HG03442 (cell line): ENCODE measurements at regions not wholly inside any gene's neighbourhood (a gene's known extent, or its start where the extent isn't known, plus 50 kb on each side); places are given as distances from the start of the nearest gene placed in this dataset.
"Not testable (repeated sequence)": the region's sequence is repeated elsewhere in the genome, so short reads cannot be mapped to it uniquely, and the experiment has no call there.

ENCODE experiments used
- ATAC-seq: cut with Tn5 transposase; IDR thresholded peaks from one replicate; pipeline ENCODE4 v1.9.1; 2021; ENCODE audit warnings: mild to moderate bottlenecking, moderate library complexity; ENCODE audit not compliant: unreplicated experiment

DNA sequence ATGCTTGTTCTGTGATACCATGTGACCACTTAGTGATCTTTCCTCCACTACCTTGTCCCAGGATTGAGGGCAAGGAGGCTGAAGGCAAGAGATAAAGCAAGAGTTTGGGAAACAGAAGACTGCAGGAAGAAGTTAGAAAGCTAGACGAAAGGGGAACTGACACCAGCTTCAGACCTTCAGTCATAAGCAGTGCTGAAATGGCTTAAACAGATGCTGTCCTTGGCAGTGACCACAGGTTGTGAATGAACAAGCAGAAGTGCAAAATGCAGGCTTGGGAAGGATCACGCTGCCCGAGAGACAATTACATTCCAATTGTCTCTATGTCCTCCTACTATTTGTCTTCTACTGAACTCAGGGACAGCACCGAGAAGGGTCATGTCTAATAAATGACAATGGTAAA lies 704.9 kb upstream of the AUTS2 start:
- ATAC-seq = no peak

DNA sequence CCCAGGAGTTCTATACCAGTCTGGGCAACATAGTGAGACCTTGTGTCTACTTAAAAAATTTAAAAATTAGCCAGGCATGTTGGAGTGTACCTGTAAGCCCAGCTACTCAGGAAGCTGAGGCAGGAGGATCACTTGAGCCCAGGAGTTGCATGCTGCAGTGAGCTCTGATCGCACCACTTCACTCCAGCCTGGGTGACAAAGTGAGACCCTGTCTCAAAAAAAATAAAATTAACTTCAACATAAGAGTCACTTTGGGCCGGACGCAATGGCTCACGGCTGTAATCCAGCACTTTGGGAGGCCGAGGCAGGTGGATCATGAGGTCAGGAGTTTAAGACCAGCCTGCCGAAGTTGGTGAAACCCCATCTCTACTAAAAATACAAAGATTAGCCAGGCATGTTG lies 699.1 kb upstream of the AUTS2 start:
- not testable (repeated sequence) for ATAC-seq

DNA sequence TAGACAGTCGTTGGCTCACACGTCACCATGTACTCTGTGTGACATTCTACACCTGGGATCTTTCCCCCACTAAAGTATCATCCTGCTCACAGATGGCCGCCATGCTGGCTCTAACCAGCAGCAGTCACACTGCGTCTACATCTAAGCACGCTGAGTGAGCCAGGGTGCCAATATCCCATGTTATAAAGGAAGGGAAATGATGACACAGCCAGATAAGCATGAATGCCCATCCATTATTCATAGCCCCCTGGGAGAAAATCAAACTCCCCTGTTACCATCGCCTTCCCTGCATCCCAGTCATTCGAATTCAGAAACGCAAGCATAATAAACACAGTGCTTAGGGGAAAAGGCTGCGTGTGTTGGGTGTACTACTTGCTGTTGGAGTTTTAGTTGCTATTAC lies 698.2 kb upstream of the AUTS2 start:
- no peak for ATAC-seq

DNA sequence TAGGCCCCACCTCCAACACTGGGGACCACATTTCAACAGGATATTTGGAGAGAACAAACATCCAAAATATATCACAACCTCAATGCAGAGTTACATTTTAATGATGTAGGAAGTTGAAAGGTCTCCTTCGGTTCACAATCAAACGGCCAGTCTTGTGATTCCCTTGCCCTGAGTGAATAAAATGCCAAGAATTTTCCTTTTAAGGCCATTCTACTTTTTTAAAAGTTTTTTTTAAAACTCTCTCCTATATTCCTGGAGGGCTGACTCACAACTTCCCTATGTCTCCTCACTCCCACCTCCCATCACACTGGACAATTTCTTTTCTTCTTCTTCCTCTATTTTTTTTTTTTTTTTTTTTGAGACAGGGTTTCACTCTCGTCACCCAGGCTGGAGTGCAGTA lies 693.6 kb upstream of the AUTS2 start:
- ATAC-seq = no peak

DNA sequence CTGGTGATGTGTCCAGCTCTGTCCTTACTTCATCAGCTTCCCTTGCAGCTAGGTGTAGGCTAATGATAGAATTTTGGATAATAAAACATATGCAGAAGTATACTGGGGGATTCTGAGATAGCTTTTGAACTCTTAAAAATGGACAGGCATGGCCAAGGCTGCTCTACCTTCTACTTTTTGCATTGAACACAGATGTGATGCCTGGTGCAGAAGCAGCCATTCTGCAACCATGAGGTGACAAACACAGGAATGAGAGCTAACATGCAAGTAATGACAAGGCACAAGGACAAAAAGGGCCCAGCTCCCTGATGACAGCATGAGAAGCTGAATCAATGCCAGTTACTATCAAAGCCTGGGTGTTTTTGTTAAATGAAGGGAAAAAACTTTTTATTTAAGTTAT lies 686.5 kb upstream of the AUTS2 start:
- ATAC-seq = no peak

DNA sequence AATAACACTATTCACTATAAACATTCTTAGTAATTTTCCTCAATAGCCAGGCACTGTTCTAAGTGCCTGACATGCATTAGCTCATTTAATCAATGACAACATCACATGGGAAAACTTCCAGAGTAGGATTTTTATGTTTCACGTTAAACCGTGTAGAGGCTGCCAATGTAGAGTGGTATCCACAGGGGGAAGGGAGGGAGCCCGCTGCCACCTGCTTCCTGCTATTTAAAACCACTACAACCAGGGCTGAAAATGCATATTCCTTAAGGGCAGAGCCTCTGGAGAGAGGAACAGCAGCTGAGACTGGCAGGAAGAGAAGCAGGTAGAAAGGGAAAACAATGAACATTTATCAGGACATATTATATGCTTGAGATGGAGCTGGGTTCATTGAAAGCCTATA lies 684.3 kb upstream of the AUTS2 start:
- ATAC-seq = no peak

DNA sequence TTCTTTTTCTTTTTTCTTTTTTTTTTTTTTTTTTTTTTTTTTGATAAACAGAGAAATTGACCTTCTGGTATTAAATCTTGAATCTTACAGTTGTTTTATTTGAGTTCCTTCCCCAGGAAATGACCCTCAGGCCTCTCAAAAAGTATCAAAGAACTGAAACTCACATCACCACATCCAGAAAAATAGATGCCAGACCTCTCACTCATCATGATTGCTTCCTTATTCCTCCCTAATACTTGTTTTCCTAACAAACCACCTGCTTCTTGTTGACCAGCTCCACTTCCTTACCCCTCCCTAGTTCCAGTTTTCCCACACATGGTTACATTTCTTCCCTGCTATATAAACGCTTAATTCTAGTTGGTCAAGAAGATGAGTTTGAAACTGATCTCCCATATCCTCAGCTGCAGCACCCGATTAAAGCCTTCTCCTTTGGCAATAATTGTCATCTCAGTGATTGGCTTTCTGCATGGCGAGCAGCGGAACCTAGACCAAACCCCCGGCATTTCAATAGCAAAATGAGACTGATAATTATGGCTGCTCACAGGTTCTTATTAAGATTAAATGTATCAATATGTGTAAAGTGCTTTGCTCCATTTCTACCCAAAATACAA lies 681.1 kb upstream of the AUTS2 start:
- ATAC-seq = no peak

DNA sequence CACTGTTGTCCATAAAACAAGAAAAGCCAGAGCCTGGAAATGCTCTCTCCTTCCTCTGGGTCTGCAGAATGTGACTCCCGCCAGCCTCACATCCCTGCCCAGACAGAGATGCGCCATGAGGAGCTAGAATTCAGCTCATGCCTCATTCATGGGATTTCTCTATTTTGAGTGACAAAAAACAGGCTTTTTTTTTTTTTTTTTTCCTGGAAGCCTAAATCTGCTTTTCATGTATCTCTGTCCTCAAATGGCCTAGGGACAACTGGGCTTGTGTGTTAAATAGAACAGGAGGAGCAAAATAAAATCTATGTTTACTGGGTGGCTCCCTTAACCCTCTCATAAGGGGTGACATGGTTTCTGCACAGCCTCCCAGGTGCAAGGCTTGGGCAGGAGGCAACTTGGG lies 679.7 kb upstream of the AUTS2 start:
- ATAC-seq = no peak

DNA sequence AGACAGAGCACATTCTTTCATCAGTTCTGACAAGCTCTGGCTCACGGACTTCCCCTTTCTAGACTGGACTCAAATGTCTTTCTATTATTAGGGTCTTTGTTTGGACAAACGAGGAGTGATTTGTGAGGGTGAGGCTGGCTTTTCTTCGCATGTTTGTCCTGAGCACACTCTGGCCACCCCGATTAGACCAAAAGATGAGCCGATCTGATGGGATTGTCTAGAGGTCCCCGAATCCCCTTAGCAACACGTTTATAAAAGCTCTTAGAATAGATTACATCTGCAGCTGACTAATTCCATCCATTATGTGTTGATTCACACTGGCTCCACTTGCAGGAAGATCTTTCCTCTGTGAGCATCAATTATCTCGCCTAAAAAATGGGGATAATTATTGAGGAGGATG lies 675.4 kb upstream of the AUTS2 start:
- no peak for ATAC-seq

DNA sequence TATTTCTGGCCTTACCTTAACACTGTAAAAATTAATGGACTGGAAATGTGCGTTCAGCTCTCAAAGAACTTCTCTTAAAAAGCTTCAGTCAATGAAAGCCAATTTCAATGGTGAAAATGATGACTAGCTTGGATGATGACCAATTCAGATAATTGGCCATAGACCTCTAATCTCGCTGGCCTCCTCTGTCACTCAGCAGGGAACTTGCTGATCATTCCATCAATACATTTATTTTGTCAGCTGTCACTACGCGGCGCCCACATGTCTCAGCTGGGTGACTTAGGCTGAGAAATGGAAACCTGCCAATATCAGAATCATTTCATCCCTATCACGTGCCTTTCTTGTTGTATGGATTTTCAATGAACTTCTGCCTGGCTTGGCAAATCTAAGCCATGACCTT lies 673.0 kb upstream of the AUTS2 start:
- no peak for ATAC-seq

DNA sequence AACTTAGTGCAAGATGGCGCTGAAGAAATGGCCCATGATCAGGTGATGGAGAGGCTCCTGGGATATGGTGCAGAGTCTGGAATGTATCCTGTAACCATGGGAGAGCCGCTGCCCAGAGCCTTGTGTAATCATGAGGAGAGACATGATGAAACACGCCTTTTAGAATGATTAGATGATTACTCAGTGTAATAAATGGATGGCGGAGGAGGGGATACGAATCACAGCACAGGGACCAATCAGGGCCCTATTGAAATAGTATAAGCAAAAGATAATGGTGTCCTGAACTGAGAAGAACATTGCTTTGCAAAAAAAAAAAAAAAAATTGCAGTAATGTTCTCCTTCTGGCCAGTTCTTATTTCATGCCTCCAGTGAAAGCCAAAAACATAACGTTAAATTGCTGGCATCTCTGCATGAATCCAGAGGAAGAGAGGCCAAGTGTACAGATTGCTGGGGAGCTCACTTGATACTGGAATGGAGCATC lies 668.5 kb upstream of the AUTS2 start:
- no peak for ATAC-seq

DNA sequence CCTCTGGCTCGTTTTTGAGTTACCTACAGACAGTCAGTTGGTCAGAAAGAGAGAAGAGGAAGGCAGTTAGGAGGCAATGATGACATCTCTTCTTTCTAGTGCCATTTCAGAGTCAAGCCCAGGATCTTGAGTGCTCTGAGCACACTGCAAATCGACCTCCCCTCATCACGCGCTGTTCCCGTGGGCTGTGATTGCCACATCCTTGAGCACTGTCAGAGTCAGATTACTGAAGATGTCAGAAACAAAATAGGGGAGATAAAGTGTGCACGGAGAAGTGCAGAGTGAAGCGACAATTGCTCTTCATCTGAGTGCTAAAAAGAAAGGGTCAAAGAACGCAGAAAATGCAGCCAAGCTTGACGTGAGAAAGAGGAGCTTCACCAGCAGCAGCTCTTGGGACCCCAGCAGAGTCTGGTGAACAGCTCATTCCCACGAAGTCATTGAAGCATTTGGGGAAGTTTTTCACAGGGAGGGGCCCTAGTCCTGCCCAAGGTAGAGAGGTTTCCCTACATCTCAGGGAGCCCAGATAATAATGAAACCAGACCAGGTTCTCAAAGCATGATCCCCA lies 661.7 kb upstream of the AUTS2 start:
- ATAC-seq = no peak

DNA sequence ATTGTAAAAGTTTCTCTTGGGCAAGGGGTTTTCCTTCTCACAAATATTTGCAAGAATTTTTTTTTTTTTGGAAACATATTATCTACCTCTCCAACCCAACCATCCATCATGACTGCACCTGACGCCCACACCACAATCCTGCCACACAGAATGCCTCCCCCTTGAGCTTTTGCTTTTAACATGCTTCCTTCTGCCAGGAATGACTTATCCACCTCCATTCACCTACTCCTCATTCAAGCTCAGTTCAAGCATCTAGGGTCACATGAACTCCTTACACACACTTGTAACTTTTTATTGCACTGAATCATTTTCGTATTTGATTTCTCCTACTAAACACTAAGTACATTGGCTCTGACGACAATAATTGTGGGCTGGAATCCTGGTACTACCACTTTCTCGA lies 660.1 kb upstream of the AUTS2 start:
- no peak for ATAC-seq

DNA sequence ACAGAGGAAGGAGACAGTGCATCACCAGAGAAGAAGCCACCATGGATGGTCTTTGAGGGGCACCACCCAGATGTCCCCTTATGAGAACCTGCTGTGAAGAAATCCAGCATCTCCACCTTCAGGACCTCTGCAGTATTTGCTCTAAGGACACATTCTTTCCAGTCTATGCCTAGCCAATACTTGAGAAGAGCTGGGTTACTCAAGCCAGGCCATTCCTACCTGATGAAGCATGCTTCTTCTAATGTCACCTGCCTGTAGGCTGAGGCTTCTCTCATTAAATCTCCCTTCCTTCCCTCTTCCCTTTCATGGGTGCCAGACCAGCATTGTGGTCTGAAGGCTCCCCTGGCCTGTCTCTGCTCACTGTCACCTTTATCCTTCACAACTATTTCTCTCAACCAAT lies 654.5 kb upstream of the AUTS2 start:
- no peak for ATAC-seq

DNA sequence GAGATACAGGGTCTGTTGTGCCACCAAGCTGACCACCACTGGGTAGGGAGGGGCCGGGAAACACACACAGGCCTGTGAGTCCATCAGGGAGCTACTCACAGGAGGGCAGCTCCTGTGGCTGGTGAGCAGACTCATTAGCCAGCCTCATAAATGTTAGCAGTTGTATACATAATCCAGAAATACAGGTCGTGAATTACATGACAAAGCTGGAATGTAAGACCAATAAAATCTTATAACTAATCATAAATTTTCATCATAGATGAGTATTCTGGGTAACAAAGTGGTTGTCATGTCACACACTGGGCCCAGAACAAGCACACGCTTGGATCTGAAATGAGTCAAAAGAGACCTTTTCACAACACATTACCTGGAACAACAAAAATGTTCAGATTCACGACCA lies 642.6 kb upstream of the AUTS2 start:
- ATAC-seq = no peak

DNA sequence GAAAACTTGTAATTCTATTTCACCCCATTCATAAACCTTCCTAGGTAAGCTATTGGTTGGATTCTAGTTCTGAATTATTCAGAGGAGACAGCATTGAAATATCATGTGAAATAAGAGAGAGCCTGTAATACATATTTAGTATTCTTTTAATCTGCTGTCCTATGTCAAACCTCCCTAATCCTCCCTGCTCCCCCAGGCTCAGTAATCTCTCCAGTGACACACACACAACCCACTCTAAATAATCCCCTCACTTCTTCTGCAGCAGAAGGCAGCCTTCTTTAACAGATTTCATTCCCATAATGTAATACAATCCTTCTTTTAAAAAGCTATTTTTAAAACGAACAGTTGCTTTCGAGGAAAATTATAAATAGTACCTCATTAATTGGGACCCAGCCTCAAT lies 639.7 kb upstream of the AUTS2 start:
- no peak for ATAC-seq

DNA sequence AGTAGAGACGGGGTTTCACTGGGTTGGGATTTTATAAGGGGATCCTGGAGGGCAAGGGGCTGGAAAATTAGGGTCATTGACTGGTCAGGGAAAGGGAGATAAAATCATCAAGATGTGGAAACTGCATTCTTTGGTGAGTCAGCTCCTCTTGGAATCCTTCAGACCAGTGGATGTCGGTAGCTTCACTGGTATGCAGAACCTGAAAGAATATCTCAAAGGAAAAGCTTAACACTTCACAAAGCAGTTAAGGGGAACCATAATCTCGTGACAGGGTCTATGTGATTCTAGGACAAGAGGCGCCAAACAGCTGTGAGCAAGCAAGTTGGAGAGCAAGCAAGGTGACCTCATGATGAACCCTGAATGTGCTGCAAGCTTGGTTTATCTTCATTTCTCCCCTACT lies 634.7 kb upstream of the AUTS2 start:
- ATAC-seq = no peak

DNA sequence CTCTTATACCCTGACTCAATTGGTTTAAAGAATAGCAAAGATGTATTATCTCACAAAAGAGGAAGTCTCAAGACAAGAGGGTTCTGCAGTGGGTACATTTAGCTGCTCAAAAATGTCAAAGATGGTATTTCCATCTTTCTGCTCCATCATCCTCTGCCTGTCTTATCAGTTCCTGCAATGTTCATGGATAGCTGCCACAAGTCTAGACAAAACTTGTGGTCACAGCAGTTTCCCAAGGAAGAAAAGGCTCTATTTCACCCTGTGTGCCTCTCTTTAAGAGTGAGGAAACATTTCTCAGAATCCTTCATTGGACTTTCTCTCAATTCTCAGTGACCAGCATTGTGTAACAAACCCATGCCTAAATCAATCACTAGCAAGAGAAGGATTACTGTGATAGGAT lies 634.2 kb upstream of the AUTS2 start:
- ATAC-seq = no peak

DNA sequence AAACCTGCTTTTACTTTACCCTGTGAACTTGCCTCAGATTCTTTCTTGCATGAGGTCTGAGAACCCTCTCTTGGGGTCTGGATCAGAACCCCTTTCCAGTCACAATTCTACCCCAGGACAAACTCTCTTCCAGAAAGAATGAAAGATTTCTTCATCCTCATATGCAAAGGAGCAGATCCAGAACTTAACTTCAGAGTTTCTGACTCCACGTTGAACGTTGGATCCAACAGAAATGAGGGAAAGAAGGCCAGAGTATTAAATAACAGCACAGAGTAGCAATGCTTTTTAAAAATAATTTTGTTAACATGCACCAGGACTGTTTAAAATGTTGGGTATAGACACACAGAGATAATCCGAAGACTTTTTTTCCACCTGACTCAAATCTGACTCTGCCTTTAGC lies 632.9 kb upstream of the AUTS2 start:
- ATAC-seq = no peak

DNA sequence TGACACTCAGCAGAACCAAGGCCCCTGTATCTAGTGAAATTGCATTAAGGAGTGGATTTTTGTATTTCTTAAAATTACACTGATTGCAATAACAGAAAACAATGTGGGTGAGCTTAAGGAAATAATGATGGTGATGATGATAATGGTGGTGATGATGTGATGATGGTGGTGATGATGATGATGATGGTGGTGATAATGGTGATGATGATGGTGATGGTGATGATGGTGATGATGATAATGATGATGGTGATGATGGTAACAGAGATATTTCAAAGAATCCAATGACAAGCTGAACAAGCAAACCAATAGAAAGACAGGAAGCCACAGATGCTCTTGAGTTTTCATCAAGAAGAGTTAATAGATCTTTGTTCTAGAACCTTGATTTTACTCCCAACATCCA lies 630.7 kb upstream of the AUTS2 start:
- no peak for ATAC-seq

DNA sequence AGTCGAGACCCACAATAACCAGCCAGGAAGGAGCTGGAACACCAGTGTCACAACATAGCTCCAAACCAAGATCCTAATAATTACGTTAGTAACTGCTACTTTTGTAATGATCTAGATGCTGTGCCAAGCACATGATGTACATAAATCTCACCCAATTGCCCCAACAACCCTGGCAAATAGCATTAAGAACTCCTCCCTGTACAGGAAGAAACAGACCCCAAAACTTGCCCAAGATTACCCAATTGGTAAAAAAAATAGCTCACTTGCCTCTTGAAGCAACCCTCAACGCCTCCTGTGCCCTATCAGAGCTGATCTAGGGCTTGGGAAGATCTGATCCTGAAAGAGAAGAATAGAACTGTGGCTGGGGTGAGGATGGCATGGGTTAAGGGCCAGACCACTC lies 628.7 kb upstream of the AUTS2 start:
- ATAC-seq = no peak

DNA sequence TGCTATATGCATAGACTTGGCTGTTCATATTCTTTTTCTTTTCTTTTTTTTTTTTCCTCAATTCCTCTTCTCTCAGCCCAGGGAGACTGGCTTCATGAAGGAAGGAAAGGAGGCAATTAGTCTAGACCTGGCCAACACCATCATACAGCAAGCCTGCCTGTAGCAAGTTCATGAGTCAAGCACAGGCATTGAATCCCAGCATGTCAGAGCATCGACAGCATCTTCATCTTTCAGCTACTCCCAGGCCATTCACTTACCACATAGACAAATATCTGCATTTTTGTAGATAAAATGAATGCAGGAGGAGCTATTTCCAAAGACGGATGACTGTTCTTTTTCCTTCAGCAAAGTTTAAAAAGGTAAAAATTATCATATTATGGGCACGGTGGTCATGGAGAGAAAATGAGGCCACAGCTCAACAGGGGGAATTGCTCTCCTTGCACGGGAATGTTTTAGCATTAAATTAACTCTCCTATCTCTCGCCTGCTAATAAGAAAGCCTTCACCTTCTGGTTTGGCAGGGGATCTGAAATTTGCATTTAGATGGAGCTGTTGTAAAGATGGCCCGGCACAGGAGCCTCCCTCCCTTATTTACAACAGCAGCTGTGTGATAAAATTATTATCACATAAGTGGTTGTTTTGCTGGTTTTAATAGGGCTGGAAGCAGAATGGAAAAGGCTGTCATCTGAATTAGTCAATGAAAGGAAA lies 626.5 kb upstream of the AUTS2 start:
- ATAC-seq = no peak
